22Rv1 (cell line): ENCODE measurements at regions not wholly inside any gene's neighbourhood (a gene's known extent, or its start where the extent isn't known, plus 50 kb on each side); places are given as distances from the start of the nearest gene placed in this dataset.

Experiments used
- ZFX ChIP-seq: fragments of 450-650 bp; IDR thresholded peaks from 2 replicates; pipeline ENCODE4 v1.6.1; 2017; ENCODE audit warnings: antibody characterized with exemption, borderline replicate concordance
- TF ChIP-seq, protein P1 (sequence below): fragments of 450-650 bp; IDR thresholded peaks from 2 replicates; pipeline ENCODE4 v1.5.1; 2017; ENCODE audit warnings: mild to moderate bottlenecking

DNA sequence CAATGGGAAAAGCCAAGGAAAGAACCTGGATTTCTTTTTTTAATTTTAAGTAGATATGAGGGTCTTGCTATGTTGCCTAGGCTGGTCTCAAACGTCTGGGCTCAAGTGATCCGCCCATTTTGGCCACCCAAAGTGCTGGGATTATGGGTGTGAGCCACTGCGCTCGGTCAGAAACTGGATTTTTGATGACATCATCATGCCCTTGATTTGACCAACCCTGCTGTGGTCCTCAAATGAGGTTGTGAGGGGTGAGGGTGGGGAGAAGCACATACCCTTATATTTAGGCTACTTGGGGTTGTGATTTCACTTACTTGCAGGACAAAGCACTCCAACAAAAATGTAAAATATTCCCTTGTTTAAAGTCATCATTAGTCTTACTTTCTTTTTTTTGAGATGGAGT is 70.4 kb downstream of the C3orf38 start:
- TF ChIP-seq, protein P1, sequence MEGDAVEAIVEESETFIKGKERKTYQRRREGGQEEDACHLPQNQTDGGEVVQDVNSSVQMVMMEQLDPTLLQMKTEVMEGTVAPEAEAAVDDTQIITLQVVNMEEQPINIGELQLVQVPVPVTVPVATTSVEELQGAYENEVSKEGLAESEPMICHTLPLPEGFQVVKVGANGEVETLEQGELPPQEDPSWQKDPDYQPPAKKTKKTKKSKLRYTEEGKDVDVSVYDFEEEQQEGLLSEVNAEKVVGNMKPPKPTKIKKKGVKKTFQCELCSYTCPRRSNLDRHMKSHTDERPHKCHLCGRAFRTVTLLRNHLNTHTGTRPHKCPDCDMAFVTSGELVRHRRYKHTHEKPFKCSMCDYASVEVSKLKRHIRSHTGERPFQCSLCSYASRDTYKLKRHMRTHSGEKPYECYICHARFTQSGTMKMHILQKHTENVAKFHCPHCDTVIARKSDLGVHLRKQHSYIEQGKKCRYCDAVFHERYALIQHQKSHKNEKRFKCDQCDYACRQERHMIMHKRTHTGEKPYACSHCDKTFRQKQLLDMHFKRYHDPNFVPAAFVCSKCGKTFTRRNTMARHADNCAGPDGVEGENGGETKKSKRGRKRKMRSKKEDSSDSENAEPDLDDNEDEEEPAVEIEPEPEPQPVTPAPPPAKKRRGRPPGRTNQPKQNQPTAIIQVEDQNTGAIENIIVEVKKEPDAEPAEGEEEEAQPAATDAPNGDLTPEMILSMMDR: no peak
- no peak for TF ChIP-seq ZFX
